ENCODE measurements at regions not wholly inside any gene's neighbourhood (a gene's known extent, or its start where the extent isn't known, plus 50 kb on each side); places are given as distances from the start of the nearest gene placed in this dataset.

DNA sequence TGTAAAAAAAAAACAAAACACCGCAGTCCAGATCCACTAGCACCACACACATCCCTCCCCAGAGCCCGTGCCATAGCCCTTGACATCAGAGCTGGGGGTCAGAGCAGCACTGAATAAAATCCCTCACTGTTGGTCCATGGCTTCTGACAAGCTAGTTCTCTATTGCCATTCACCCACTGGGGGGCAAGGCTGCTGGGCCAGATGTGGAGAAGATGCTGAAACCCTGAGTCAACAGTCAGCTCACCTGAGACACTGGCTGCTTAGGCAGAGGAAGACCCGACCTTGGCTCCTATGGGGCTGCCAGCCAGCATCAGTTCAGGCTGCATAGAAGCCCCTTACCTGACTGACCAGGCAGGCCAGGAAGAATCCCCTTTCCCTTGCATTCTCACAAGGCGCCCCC is 228.2 kb downstream of the SOX9 start:
- TF ChIP-seq EZH2phosphoT487 (IDR thresholded peaks at IDR 0.05; ENCODE audit: borderline replicate concordance, low read length) (no peak), EZH2 (IDR thresholded peaks at IDR 0.05; ENCODE audit: low read length, unreplicated experiment) (no peak)
- TF ChIP-seq, protein P1, sequence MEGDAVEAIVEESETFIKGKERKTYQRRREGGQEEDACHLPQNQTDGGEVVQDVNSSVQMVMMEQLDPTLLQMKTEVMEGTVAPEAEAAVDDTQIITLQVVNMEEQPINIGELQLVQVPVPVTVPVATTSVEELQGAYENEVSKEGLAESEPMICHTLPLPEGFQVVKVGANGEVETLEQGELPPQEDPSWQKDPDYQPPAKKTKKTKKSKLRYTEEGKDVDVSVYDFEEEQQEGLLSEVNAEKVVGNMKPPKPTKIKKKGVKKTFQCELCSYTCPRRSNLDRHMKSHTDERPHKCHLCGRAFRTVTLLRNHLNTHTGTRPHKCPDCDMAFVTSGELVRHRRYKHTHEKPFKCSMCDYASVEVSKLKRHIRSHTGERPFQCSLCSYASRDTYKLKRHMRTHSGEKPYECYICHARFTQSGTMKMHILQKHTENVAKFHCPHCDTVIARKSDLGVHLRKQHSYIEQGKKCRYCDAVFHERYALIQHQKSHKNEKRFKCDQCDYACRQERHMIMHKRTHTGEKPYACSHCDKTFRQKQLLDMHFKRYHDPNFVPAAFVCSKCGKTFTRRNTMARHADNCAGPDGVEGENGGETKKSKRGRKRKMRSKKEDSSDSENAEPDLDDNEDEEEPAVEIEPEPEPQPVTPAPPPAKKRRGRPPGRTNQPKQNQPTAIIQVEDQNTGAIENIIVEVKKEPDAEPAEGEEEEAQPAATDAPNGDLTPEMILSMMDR (conservative IDR thresholded peaks at IDR 0.05; ENCODE audit: low read depth, low read length): no peak
- BruUV-seq (replicated peaks): no TSS peak
- H3F3A ChIP-seq (ENCODE audit: low read length, unreplicated experiment): no peaks in the 10 kb centered on the region
- ATAC-seq: no peak
- no peak overlapping the region for H2AFZ ChIP-seq (ENCODE audit: low read length)
- intact Hi-C loops (cut with micrococcal nuclease): no loop called here
- DNase-seq: no peak
- CTCF ChIA-PET: interaction anchor here (0.6 kb wide), 1 partner anchor 127 kb away, joined by 9 read pairs; no protein-coding TSS in a partner anchor
- no peaks in the 10 kb centered on the region for H3K4me1 ChIP-seq (ENCODE audit: insufficient read depth, low read length)
- no peaks in the 10 kb centered on the region for H3K79me2 ChIP-seq (ENCODE audit: low read length)
- H4K20me1 ChIP-seq (ENCODE audit: low read length): no peaks in the 10 kb centered on the region
- H3K27ac ChIP-seq (ENCODE audit: low read length): no peak overlapping the region
- no peak overlapping the region for H3K4me2 ChIP-seq (ENCODE audit: low read length)
- POLR2A ChIA-PET (ENCODE audit: unreplicated experiment): interaction anchor here (0.6 kb wide), 1 partner anchor 142 kb away, joined by 5 read pairs; no protein-coding TSS in a partner anchor
- no peak overlapping the region for H3K9ac ChIP-seq (ENCODE audit: low read length)
- H3K9me3 ChIP-seq (ENCODE audit: low read length): no peaks in the 10 kb centered on the region
- no peaks in the 10 kb centered on the region for H3K9me2 ChIP-seq (replicated peaks; ENCODE audit: low read length)
- no peak overlapping the region for H3K4me3 ChIP-seq (ENCODE audit: low read length)
- H3K27me3 ChIP-seq (ENCODE audit: low read length): no peaks in the 10 kb centered on the region
- no peaks in the 10 kb centered on the region for H3K36me3 ChIP-seq (ENCODE audit: low read depth, low read length)

DNA sequence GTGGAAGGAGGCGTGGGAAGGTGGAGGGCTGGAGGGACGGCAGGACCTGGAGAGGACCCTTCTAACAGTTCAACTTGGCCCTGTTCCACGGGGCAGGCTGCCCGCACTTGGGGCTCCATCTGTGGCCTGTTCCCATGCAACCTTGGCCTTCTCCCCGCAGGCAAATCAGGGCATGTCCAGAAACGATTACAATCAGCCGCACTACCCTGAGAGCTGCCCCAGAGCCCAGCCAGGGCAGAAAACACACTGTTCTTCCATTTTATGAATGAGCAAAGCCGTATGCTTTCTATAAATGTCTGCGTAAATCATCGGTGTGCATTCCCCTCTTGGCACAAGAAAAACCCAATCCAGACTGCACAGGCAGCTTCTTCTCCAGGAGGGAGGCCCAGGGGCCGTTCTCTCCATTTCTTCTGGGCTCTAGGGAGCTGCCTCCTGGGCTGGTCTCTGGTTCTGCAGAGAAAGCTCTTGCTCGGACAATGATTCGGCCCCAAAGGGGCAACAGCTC is 228.7 kb downstream of the SOX9 start:
- no TSS peak for BruUV-seq (replicated peaks)
- Histone ChIP-seq H2AFZ (ENCODE audit: low read length) (no peak overlapping the region), H3K27ac (ENCODE audit: low read length) (no peak overlapping the region), H3K4me3 (ENCODE audit: low read length) (no peak overlapping the region), H3K4me1 (ENCODE audit: insufficient read depth, low read length) (no peaks in the 10 kb centered on the region), H4K20me1 (ENCODE audit: low read length) (no peaks in the 10 kb centered on the region), H3K9ac (ENCODE audit: low read length) (no peak overlapping the region), H3K79me2 (ENCODE audit: low read length) (no peaks in the 10 kb centered on the region), H3K9me2 (replicated peaks; ENCODE audit: low read length) (no peaks in the 10 kb centered on the region), H3K9me3 (ENCODE audit: low read length) (no peaks in the 10 kb centered on the region), H3K36me3 (ENCODE audit: low read depth, low read length) (no peaks in the 10 kb centered on the region), H3F3A (ENCODE audit: low read length, unreplicated experiment) (no peaks in the 10 kb centered on the region), H3K27me3 (ENCODE audit: low read length) (no peaks in the 10 kb centered on the region), H3K4me2 (ENCODE audit: low read length) (no peak overlapping the region)
- no peak for TF ChIP-seq EZH2phosphoT487 (IDR thresholded peaks at IDR 0.05; ENCODE audit: borderline replicate concordance, low read length)
- TF ChIP-seq EZH2 (IDR thresholded peaks at IDR 0.05; ENCODE audit: low read length, unreplicated experiment): no peak
- TF ChIP-seq, protein P1 (conservative IDR thresholded peaks at IDR 0.05; ENCODE audit: low read depth, low read length): no peak
- intact Hi-C loops (cut with micrococcal nuclease): no loop called here
- POLR2A ChIA-PET (ENCODE audit: unreplicated experiment): no interaction called here
- ATAC-seq (no peak), DNase-seq (no peak)
- CTCF ChIA-PET: interaction anchor here (0.6 kb wide), 1 partner anchor 127 kb away, joined by 9 read pairs; no protein-coding TSS in a partner anchor

- H3K4me2 ChIP-seq (ENCODE audit: low read length): no peak overlapping the region
- intact Hi-C loops (cut with micrococcal nuclease): no loop called here
- H2AFZ ChIP-seq (ENCODE audit: low read length): no peak overlapping the region
- no peaks in the 10 kb centered on the region for H3K27me3 ChIP-seq (ENCODE audit: low read length)
- H3K4me3 ChIP-seq (ENCODE audit: low read length): no peak overlapping the region
- no peaks in the 10 kb centered on the region for H3K79me2 ChIP-seq (ENCODE audit: low read length)
- POLR2A ChIA-PET (ENCODE audit: unreplicated experiment): no interaction called here
- ATAC-seq (no peak), DNase-seq (no peak)
- no peaks in the 10 kb centered on the region for H3K9me2 ChIP-seq (replicated peaks; ENCODE audit: low read length)
- no peak overlapping the region for H3K9ac ChIP-seq (ENCODE audit: low read length)
- H3K9me3 ChIP-seq (ENCODE audit: low read length): no peaks in the 10 kb centered on the region
- no peak overlapping the region for H3K27ac ChIP-seq (ENCODE audit: low read length)
- H3K4me1 ChIP-seq (ENCODE audit: insufficient read depth, low read length): no peaks in the 10 kb centered on the region
- BruUV-seq (replicated peaks): no TSS peak
- H3K36me3 ChIP-seq (ENCODE audit: low read depth, low read length): no peaks in the 10 kb centered on the region
- H3F3A ChIP-seq (ENCODE audit: low read length, unreplicated experiment): no peaks in the 10 kb centered on the region
- TF ChIP-seq EZH2phosphoT487 (IDR thresholded peaks at IDR 0.05; ENCODE audit: borderline replicate concordance, low read length): no peak
- no peak for TF ChIP-seq EZH2 (IDR thresholded peaks at IDR 0.05; ENCODE audit: low read length, unreplicated experiment)
- TF ChIP-seq, protein P1 (conservative IDR thresholded peaks at IDR 0.05; ENCODE audit: low read depth, low read length): no peak
- H4K20me1 ChIP-seq (ENCODE audit: low read length): no peaks in the 10 kb centered on the region
- CTCF ChIA-PET: no interaction called here
Observed at GRCh38 chr17:72350073-72350472, 229.3 kb downstream of the SOX9 start.

All from PC-3 (cell line).